Activated CD4-positive, alpha-beta T cell treated with anti-CD3 and anti-CD28 coated beads, Interleukin-2, Interleukin-6, amounts not matched to agents 100 ng/mL and 50 ng/mL, durations not matched to agents 16 hours and 8 hours (primary cell): ENCODE measurements at regions not wholly inside any gene's neighbourhood (a gene's known extent, or its start where the extent isn't known, plus 50 kb on each side); places are given as distances from the start of the nearest gene placed in this dataset.
"Not testable (repeated sequence)": the region's sequence is repeated elsewhere in the genome, so short reads cannot be mapped to it uniquely, and the experiment has no call there.

ENCODE experiments used
- DNase-seq: peaks from one replicate; pipeline ENCODE4 v3.0.0-alpha.2; 2020

- no peak for DNase-seq
Measured at GRCh38 chr10:2048337-2048973, 311.1 kb upstream of the ADARB2 start.

- no peak for DNase-seq
Measured at GRCh38 chr10:2047679-2048078, 310.4 kb upstream of the ADARB2 start.

DNA sequence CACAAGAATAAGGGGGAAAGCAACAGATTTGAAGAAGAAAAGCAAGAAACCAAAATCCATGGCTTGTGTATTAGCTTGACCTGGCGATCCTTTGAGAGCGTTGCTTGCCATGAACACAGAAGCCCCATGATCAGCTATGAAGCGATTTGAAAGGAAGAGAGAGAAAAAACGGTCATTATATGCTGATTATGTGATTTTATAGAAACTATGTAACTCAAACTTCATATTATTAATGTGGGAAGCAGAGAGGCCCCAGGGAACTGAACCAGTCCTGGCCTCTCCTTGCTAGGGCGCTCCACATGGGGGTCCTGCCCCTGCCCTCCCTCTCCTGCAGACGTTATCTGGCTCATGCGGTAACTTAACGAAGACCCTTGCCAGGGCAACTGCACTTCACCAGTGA, 306.1 kb upstream of the ADARB2 start:
- no peak for DNase-seq

- no peak for DNase-seq
Measured at GRCh38 chr10:2038036-2038435, 300.7 kb upstream of the ADARB2 start.

DNA sequence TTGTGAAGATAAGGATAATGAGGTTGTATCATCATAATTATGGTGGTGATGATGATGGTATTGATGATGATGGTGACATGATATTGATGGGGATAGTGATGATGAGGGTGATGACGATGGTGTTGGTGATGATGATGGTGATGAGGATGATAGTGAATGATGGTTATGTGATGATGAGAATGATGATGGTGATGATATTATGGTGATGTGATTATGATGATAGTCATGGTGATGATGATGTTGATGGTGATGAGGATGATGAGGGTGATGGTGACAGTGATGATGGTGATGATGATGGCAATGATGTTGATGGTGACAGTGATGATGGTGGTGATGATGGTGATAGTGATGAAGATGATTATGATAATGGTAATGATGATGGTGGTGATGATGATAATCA, 299.9 kb upstream of the ADARB2 start:
- DNase-seq, result no peak

GRCh38 chr10:2036209-2036608, 298.9 kb upstream of the ADARB2 start:
- no peak for DNase-seq

GRCh38 chr10:2030046-2030445, 292.7 kb upstream of the ADARB2 start:
- DNase-seq, result no peak

DNA sequence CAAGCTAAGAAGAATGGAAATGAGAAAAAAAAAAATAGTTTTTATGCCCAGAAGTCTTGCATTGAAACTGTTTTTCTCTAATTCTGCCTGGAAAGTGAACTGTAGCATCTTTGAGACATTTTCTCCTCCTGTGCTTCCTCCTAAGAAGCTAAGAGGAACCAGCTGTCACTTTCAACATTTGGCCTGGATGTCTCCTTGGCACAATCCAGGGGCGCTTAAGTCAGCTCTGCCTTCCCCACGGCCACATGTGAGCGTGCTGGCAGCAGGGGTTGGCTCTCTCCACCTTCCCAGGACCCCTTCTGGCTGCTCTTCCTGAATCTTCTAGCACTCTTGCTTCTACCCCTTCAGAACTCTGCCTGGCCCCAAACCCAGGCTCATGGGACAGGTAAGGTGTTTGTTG, 289.6 kb upstream of the ADARB2 start:
- no peak for DNase-seq

- DNase-seq, result not testable (repeated sequence)
Measured at GRCh38 chr10:2024750-2025149, 287.4 kb upstream of the ADARB2 start.

GRCh38 chr10:2023687-2024086, 286.4 kb upstream of the ADARB2 start:
- no peak for DNase-seq

- DNase-seq, result no peak
Measured at GRCh38 chr10:2022401-2022800, 285.1 kb upstream of the ADARB2 start.

DNA sequence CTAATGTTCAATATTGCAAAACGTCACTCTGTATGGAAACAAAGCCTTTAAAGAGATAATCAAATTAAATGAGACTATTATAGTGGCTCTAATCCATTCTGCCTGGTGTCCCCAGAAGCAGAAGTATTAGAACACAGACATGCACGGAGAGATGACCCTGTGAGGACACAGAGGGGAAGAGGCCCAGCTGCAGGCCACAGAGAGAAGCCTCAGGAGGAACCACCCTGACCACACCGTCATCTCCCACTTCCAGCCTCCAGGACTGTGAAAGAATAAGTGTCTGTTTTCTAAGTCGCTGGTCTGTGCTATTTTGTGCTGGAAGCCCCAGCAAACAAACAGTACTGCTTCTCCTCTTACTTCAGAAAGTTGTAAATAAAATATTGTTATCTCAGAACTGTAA, 283.5 kb upstream of the ADARB2 start:
- no peak for DNase-seq

DNA sequence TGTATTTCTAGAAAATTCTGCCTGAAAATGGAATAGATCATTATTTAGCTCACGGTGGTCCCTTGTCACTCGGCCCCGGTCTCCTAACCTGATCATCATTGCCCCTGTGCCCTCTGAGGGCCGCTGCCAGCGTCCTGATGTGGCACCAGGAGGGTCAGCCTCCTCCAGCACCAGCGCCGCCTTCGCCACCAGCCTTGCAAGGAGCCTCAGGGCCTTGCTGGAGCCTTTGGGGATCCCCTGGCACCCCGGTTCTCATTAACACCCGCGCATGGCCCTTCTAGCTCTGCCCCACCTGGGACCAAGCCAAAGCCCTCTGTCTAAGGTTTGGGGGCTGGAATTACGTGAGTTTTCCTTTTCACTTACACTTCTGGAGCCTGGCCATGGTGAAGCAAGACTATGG, 282.5 kb upstream of the ADARB2 start:
- DNase-seq, result no peak

- DNase-seq, result no peak
Measured at GRCh38 chr10:2019281-2019680, 282.0 kb upstream of the ADARB2 start.

DNA sequence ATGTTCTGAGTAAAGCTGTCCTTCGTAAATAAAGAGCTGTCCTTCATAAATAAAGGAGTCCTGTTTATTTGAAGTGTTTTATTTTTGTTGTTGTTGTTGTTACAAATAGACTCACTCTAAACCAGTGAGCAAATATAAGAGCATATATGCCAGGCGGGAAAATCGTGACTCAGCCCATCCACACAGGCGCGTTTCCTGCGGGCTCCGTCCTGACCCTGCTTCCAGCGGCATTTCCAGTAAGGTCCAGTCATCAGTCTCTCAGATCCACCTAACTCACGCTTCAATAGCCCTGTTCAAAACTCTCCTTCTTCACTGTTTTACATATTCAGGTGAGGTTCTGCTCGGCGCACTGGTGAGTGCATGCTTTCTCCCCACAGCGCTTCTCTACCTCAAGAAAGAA, 277.2 kb upstream of the ADARB2 start:
- DNase-seq, result no peak

DNA sequence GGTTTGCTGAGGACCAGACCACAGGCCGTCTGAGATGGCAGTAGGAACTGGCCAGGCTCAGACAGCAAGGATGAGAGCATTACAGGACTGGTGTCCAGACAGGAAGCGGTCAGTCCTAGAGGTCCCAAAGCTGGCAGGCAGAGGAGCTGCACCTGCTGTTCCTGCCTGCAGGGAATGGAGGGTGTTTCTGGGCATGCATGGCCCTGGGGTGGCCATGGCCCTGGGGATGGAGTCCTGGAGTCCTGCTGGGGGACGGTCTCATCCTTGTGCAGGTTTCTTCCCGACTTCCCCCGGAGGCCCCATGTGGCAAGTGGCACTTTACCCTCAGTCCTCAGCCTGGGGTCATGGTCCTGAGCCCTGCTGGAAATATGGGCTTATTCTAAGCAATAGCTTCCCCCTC, 274.9 kb upstream of the ADARB2 start:
- no peak for DNase-seq

GRCh38 chr10:2011106-2011716, 273.9 kb upstream of the ADARB2 start:
- no peak for DNase-seq

DNA sequence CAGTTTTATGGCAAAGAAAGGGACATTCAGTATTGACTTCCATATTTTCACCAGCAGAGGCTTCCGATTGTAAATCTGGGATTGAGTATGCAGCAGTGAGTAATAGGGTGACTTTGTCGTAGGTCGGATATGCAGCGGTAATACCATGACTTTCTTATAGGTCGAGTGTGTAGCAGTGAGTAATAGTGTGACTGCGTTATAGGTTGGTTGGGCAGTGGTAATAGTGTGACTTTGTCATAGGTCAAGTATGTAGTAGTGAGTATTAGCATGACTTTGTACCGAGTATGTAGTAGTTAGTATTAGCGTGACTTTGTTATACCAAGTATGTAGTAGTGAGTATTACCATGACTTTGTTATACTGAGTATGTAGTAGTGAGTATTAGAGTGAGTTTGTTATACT, 268.2 kb upstream of the ADARB2 start:
- DNase-seq, result no peak

DNA sequence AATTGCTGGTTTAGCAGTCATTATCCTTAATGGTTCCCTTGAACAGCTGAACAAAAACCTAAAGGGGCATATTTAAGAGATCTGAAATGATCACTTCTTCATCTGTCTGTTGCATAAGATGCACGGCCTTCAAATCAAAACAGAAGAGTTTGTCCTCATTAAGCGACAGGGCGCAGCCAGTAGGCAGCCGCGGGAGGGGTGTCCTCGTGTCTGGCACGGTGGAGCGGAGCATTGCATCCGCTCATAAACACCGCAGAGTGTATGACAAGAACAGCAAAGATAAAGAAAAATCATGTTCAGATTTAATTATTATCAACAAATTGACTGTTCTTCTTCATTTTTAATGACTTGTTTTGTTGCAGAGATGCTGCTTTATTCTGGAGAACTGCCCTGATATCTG, 255.6 kb upstream of the ADARB2 start:
- DNase-seq, result no peak

GRCh38 chr10:1989090-1989489, 251.8 kb upstream of the ADARB2 start:
- no peak for DNase-seq

DNA sequence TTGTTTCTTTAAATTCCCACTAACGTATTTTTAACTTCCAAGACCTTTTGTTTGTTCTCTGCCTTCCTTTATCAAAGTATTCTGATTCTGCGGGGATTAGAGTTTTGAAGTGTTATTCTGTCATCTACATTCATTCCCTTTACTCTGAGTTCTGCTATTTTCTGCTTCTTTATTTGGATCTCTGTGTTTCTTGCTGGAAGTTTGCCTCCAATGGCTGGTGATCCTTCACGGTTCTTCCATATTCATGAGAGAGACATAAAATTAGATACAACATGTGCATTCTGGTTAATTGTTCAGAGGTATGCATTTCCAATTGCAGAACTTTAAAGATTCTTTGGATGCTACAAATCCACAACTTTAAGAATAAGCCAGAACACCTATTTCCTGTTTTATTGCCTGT, 244.7 kb upstream of the ADARB2 start:
- DNase-seq, result no peak

- no peak for DNase-seq
Measured at GRCh38 chr10:1980459-1980858, 243.1 kb upstream of the ADARB2 start.

GRCh38 chr10:1978584-1978983, 241.3 kb upstream of the ADARB2 start:
- no peak for DNase-seq

- DNase-seq, result no peak
Measured at GRCh38 chr10:1977461-1977860, 240.1 kb upstream of the ADARB2 start.

- DNase-seq, result no peak
Measured at GRCh38 chr10:1972406-1972805, 235.1 kb upstream of the ADARB2 start.
